Left forelimb (tissue), 1 donor: ENCODE measurements at regions not wholly inside any gene's neighbourhood (a gene's known extent, or its start where the extent isn't known, plus 50 kb on each side); places are given as distances from the start of the nearest gene placed in this dataset.
"Not testable (repeated sequence)": the region's sequence is repeated elsewhere in the genome, so short reads cannot be mapped to it uniquely, and the experiment has no call there.

Experiments
- DNase-seq: peaks from one replicate; pipeline ENCODE4 v3.0.0-alpha.2; 2018; ENCODE audit warnings: low spot score

GRCh38 chr5:34447424-34447823 lies 208.7 kb upstream of the RAI14 start:
- no peak for DNase-seq

DNA sequence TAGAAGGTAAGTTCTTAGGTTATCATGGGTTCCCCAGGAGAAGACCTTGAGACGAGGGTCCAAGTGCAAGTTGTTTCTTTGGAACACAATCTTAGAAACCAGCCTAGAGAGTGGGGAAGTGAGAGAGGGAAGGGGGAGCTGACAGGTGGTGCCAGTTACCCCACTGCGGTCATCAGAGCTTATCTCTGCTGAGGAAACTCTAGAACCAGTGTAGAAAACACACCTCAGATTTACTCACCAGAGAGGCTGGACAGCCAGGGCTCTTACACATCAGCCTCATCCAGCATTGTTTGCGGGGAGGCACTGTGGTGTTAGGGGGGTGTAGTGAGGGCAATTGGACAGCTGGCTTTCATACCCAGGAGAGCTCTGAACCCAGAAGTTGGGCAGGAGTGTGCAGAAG lies 206.5 kb upstream of the RAI14 start:
- DNase-seq = no peak

DNA sequence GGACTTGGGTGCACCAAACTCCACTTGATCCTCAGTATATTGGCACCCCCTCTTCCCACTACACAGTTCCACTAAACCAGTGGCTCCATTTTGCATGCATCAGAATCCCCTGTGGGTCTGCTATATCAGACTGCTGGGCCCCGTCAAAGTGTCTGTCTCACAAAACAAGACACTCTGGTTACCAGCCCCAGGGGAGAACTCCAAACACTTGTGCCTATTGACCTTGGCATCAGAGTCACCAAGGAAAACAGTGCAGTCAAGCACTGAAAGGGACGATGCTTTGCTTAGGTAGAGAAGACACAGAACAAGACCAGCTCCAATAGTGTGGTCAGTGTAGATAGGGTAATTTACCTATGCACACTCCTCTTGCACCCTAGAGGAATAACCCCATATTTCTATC lies 205.8 kb upstream of the RAI14 start:
- no peak for DNase-seq

DNA sequence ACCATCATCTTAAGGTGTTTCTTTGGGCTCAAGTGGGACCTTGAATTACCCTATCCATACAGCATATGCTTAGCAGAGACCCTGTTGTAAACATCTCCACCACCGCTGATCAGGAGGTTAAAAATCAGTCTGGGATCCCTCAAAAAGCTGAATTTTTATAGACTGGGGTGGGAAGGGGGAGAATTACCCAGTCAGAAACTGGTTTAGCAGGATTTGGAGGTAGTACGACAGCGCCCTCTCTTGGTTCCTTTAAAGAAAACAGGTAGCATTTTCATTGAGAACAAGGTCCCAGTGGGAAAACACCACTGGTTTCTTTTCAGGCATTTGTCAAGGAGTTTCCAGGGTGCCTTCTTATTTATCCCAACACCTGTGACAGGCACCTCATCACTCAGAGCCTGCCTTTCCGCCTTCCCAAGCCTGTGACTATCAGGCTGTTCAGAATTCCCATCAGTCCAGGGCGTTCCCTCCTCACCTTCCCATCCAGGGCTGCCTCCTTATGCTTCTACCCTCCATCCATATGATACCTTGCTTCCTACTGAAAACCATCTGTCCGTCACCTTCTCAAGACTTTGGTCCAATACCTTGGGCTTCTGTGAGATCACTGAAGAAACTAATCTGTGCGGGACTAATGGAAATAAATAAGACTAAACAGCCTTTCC lies 203.8 kb upstream of the RAI14 start:
- no peak for DNase-seq

GRCh38 chr5:34455098-34455497 lies 201.0 kb upstream of the RAI14 start:
- no peak for DNase-seq

GRCh38 chr5:34459908-34460307 lies 196.2 kb upstream of the RAI14 start:
- no peak for DNase-seq

DNA sequence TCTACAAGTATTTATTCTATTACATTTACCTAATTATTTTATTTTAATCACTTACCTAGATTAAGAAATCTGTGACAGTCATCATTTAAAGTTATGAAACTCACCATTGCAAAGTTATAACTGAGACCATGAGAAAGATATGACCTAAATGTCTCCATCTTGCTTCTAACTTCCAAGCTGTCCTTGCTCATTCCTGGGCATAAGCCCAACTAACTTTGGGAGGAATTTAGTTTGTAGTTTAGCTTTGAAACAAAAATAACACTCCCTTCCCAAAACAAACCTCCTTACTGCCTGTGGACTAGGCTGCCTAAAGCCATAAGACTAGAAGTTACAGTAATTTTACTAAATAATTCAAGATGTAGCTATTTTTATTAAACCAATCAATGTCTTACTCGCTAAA lies 195.6 kb upstream of the RAI14 start:
- DNase-seq = no peak

GRCh38 chr5:34464829-34465228 lies 191.3 kb upstream of the RAI14 start:
- DNase-seq = no peak

- DNase-seq = not testable (repeated sequence)
These were observed 190.8 kb upstream of the RAI14 start for GRCh38 chr5:34465301-34465700.

DNA sequence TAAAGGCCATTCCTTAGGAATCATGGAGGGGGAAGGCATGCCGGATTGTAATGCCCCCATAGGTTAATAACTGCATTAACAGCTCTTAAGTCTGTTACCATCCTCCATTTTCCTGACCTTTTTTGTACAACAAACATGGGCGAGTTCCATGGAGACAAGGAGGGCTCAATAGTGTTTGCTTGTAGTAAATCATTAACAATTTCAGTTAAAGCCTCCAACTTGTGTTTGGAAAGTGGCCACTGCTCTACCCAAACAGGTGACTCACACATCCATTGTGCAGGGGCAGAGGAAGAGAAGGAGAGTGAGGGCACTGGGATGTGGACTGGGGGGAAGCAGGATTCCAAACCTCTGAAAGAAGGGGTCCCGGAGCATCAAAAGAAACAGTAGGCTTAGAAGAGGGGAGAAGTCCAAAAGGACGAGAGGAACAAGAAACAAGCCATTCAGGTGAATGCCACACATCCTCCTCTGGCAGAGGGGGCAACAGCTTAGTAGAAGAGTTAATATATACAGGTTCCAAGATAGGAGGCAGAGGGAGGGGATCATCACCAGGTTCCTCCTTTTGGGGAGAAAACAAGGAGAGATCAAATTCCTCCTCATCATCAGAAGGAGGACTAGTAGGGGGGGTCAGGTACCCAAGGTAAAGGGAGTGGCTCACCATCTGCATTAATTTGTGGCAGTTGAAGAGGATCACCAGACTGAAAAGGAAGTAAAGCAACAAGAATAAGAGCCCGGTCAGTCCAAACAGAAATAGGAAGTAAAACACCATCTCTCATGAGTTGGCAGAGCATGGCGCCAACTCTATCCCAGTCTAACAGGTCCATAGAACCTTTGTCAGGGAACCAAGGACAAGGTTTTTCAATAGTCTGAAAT lies 189.4 kb upstream of the RAI14 start:
- DNase-seq = not testable (repeated sequence)

DNA sequence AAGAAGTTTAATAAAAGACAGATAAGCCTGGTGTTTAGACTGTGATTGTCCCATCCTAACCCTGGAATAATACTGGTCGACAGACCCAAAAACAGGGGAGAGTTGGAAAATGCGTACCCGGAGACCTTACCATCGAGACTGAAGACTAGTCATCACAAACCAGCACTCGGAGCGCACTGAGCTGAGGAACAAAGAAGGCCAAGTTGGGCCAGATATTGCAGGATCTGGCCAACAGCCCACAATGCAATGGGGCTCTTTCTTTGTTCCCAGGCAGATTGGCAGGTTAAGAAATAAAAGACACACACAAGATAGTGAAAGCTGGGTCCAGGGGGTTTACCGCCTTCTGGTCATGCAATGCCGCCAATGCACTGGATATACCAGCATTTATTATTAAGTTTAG lies 188.7 kb upstream of the RAI14 start:
- DNase-seq = no peak

- DNase-seq = not testable (repeated sequence)
These were observed 188.1 kb upstream of the RAI14 start for GRCh38 chr5:34467984-34468383.

DNA sequence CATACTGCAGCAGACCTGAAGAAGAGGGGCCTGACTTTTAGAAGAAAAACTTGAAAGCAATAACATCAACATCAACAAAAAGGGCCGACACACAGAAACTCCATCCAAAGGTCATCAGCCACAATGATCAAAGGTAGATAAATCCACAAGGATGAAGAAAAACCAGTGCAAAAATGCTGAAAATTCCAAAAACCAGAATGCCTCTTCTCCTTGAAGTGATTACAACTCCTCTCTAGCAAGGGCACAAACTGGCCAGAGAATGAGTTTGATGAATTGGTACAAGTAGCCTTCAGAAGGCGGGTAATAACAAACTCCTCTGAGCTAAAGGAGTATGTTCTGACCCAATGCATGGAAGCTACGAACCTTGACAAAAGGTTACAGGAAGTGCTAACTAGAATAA lies 186.2 kb upstream of the RAI14 start:
- no peak for DNase-seq

- no peak for DNase-seq
These were observed 181.5 kb upstream of the RAI14 start for GRCh38 chr5:34474573-34475021.

GRCh38 chr5:34475249-34475966 lies 180.7 kb upstream of the RAI14 start:
- DNase-seq = no peak

GRCh38 chr5:34476941-34477565 lies 179.1 kb upstream of the RAI14 start:
- no peak for DNase-seq

- no peak for DNase-seq
These were observed 175.2 kb upstream of the RAI14 start for GRCh38 chr5:34480810-34481528.

DNA sequence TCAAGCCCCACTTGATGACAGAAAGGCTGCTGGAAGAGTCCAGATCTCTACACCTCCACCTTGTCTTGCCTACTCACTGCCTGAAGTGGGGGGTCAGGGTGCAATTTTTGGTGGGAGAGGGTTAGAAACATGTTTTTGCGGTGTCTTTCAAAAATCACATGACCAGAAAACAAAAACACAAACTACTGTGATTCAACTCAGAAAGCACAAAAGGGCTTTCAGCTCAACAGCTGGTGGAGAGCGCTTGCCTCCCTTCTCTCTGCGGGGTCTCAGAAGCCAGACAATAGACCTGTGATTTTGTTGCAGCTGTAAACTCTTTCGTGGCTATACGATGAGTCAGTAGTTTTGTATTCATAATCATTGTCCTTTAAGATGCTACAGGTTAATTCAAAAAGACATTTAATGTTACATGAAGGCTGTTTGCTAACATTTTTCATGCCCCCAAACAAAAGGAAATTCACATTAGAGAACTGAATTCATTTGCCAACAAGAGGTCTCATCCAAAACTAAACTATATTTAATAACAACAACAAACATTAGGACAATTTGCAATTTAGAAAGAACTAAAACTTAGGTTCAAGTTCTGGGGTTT lies 172.6 kb upstream of the RAI14 start:
- DNase-seq = no peak

DNA sequence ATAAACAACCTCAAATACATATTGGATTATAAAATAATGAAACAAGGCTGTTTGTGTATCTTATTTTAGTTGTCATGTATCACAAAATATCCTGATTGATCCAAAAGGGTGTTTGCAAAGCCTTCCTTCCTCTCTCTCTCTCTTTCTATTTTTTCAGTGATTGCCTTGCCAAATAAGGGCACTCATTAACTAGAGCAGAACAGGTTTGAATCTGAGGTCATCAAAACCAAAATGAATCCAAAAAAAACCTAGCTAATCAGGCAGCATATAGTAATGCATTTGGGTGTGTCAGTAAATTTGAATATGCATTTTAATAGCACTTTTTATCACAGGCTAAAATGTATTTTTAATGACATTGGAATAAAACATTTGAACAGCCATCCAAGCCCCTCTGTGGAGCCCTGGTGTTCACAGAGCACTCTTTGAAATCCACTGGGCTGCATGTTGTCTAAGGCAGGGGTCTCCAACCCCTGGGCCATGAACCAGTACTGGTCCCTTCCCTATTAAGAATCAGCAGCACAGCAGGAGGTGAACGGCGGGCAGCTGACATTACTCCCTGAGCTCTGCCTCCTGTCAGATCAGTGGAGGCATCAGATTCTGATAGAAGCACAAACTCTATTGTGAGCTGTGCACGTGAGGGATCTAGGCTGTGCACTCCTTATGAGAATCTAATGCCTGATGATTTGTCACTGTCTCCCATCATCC lies 171.8 kb upstream of the RAI14 start:
- no peak for DNase-seq

DNA sequence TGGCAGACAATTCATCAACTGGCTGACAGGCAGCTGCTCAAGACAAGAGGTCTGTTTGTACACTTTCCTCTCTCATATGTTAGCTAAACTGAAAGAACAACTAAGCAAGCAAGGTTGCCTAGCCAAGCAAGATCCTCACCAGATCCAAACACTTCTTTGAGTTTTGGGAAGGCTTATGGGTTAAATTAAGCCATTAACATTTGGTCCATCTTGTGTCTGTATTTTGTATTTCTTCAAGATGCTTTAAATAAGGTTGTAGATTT lies 170.4 kb upstream of the RAI14 start:
- DNase-seq = no peak
